Activated CD8-positive, alpha-beta memory T cell treated with anti-CD3 and anti-CD28 coated beads, Interleukin-2, amount 50 U/mL, for 48 hours (primary cell): ENCODE measurements at regions not wholly inside any gene's neighbourhood (a gene's known extent, or its start where the extent isn't known, plus 50 kb on each side); places are given as distances from the start of the nearest gene placed in this dataset.
"Not testable (repeated sequence)": the region's sequence is repeated elsewhere in the genome, so short reads cannot be mapped to it uniquely, and the experiment has no call there.

Experiments
- DNase-seq: peaks from one replicate; pipeline ENCODE4 v3.0.0-alpha.2; 2020

DNA sequence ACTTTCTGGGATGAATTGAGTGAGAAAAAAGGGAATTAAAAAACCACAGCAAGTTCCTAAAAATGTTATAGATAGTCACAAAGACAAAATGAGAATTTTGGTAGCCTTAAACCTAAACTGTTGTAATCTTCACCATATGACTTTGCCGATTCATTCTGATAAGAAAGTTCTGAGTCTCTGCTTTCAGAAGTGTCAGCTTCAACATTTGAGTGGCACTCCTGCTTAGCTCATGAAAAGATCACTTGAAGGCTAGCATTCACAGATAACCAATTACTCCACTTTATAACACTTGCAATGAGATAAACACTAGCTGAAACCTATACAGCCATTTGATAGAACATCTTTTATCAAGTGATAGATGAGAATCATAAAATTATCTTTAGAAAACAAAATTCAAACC, 288.1 kb upstream of the POU1F1 start:
- DNase-seq: no peak

- no peak for DNase-seq
Measured at GRCh38 chr3:87563712-87564111, 287.3 kb upstream of the POU1F1 start.

DNA sequence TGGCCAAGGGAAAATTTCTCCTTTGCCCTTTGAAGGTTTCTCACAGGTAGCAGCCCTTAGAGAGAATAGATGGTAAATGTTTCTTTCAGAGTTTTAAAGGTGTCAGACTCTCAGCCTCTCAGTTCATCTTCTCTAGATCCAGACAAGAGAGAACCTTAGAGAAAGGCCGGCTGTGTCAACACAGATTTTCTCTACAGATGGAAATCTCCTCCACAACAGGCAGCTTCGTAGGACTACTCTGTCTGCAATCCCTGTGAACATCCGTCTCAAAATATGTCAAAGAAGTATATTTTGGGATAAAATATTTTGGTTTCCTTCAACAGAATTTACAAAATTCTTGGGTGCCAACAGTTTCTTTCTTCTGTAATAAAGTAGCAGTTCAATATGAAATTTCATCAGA, 282.1 kb upstream of the POU1F1 start:
- DNase-seq: no peak

DNA sequence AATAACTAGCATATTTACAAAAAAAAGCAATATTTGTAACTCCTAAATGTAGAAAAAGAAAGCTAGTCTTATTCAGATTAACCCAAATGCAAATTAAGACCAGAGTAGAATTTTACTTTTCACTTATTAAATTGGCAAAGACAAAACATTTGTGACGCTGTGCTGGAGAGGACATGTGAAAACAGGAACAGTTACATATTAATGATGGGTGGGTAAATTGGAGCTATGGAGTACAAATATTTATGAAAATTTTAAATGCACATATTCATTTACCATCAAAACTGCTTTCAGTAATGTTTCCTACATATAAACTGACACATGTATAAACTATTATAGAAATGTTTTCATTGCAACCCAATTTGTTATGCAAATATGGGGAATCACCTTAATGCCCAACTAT, 278.9 kb upstream of the POU1F1 start:
- no peak for DNase-seq

DNA sequence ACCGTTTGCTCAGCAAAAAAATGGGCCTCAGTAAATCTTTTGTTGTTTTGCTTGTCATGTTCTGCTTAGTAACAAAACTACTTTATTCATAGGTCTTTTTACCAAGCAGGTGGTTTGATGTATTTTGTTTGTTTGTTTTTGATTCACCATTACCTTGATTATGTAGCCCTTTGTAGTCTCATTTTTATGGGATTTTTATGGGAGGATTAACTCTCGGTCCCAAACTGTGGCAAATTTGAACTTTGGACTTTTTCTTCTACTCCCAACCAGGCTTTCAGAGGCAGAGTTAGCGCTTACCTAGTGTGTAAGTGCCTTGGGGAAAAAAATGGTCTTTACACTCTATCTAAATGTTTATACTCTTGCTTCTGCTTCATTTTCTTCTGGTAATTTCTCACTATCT, 276.7 kb upstream of the POU1F1 start:
- no peak for DNase-seq

GRCh38 chr3:87550892-87551291, 274.5 kb upstream of the POU1F1 start:
- DNase-seq: no peak

GRCh38 chr3:87549208-87549607, 272.8 kb upstream of the POU1F1 start:
- no peak for DNase-seq

- DNase-seq: no peak
Measured at GRCh38 chr3:87548271-87548670, 271.9 kb upstream of the POU1F1 start.

GRCh38 chr3:87546216-87546615, 269.8 kb upstream of the POU1F1 start:
- DNase-seq: no peak

- not testable (repeated sequence) for DNase-seq
Measured at GRCh38 chr3:87543408-87543807, 267.0 kb upstream of the POU1F1 start.

GRCh38 chr3:87541723-87542122, 265.3 kb upstream of the POU1F1 start:
- DNase-seq: no peak

DNA sequence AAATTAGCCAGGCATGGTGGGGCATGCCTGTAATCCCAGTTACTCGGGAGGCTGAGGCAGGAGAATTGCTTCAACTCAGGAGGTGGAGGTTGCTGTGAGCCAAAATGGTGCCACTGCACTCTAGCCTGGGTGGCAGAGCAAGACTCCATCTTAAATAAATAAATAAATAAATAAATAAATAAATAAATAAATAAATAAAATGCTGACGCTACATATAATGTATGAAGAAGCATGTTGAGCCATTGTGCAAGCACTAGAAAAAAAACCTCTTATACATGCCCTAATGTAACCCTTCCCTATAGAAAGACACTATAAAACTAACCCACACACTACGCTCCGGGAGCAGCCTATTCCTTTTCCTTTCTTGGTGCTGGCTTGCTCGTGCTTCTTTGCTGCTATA, 262.3 kb upstream of the POU1F1 start:
- not testable (repeated sequence) for DNase-seq

GRCh38 chr3:87509401-87509800, 233.0 kb upstream of the POU1F1 start:
- no peak for DNase-seq

- no peak for DNase-seq
Measured at GRCh38 chr3:87508921-87509320, 232.5 kb upstream of the POU1F1 start.

DNA sequence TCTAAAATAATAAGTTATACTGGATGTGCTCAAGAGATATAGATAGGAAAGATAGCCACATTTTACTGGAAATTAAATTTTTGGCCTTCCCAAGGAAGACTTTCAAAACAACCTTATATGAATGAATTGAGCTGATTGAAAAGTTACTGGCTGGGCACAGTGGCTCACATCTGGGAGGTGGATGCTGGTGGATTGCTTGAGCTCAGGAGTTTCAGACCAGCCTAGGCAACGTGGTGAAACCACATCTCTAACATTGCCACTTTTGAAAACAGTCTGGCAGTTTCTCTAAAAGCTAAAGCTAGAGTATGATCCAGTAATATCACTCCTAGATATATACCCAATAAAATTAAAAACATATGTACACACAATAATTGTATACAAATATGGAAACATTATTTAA, 231.4 kb upstream of the POU1F1 start:
- DNase-seq: no peak

GRCh38 chr3:87503900-87504498, 227.6 kb upstream of the POU1F1 start:
- no peak for DNase-seq

GRCh38 chr3:87501076-87501475, 224.7 kb upstream of the POU1F1 start:
- no peak for DNase-seq

DNA sequence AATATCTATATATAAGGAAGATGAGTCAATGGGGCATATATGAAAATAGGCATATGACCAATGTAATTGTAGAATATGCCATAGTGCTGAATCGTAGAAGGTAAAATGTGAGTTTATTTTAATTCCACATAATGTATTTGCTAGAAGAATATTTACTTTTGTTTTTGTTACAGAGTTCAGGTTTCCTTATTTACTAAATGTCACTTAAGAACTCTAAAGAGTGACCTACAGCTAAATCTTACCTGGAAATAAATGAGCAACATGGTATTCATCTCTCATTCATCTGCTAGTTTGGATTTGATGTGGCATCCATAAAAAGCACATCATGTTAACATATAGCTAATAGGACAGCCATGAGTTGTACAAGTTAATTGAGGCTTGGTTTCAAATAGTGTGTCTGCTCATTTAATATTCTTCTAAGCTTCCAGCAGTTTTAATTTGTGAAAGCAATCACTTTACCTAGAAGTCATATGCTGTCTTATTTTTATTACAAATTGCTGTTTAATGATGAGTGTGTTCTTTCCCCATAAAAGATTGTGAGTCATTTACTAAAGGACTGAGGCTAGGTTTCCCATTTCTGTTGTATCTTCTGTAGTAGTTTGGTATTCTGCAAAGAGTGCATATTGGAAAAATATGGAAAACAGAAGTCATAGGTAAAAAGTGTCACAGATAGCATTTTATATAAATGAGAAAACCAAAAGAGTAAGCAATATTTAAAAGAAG, 222.1 kb upstream of the POU1F1 start:
- no peak for DNase-seq

DNA sequence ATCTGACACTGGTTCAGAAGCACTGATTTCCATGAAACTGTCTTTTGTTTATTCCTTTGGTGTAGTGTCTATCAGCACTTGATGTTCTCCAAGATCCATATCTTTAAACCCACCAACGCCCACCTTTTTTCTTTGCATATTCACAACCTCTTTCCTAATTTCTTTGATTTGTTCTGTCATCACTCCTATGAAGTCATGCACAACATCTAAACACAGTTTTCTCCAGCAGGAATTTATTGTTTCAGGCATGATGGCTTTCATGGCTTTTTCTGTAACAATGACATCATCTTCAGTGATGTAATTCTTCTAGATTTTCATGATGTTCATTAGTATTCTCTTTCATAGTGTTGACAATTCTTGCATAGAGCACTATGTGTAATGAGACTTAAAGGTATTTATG, 219.6 kb upstream of the POU1F1 start:
- DNase-seq: no peak

- no peak for DNase-seq
Measured at GRCh38 chr3:87494264-87494663, 217.9 kb upstream of the POU1F1 start.

- DNase-seq: no peak
Measured at GRCh38 chr3:87491843-87492242, 215.5 kb upstream of the POU1F1 start.

DNA sequence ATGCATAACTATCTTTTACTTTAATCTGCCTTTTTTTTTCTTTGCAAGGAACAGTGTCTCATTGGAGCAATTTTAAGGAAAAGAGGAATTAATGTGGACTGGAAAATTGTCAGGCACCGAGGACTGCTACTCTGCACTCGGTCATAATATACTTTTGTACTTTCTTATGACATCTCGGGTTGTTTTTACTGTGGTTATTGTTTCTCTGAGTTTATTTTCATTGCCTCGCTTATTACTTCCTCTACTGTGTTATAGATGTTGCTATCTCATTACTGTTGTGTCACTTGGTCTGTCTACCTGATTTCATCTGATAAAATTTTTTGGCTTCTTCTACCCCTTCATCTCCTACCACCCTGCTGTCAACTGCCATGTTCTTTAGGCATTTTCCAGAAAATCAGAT, 213.5 kb upstream of the POU1F1 start:
- DNase-seq: no peak

GRCh38 chr3:87488765-87489164, 212.4 kb upstream of the POU1F1 start:
- DNase-seq: no peak

GRCh38 chr3:87486635-87487034, 210.3 kb upstream of the POU1F1 start:
- DNase-seq: not testable (repeated sequence)

DNA sequence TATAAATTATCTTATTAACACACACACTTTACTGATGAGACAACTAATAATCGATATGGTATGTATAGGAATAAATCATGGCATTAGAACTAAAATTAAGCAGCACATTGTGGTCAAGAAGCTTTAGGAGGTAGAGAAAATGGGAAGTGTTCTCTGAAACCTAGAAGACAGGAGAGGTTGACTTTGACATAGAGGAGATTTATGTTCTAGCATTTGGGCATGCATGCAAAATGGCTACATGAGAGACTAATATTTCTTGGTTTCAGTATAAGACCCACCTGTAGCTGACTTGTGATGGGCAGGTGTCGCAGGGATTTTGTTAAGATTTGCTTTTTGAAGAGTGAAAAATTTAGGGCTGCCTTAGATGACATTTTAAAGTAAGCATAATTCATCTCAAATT, 209.7 kb upstream of the POU1F1 start:
- DNase-seq: no peak
